ENCODE measurements at regions not wholly inside any gene's neighbourhood (a gene's known extent, or its start where the extent isn't known, plus 50 kb on each side); places are given as distances from the start of the nearest gene placed in this dataset.

DNA sequence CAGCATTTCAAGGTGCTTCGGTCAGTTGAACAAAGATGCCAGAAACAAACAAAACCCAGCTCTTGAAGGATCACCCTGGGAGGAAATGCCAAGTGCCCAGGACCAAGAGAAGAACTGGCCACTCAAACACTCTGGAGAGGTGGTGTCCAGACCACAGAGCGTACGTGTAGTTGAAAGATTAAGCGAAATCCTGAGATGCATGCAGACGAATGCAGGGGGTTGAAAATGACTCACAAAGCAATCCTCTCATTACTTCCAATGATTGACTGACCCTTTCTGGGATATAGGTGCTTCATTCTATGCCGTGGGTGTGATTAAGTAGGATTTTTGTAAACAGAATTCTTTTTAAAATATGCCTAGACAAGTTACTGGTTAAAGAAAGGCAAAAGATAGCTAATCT, 71.5 kb upstream of the ATXN1 start:
- TF ChIP-seq, protein P1, sequence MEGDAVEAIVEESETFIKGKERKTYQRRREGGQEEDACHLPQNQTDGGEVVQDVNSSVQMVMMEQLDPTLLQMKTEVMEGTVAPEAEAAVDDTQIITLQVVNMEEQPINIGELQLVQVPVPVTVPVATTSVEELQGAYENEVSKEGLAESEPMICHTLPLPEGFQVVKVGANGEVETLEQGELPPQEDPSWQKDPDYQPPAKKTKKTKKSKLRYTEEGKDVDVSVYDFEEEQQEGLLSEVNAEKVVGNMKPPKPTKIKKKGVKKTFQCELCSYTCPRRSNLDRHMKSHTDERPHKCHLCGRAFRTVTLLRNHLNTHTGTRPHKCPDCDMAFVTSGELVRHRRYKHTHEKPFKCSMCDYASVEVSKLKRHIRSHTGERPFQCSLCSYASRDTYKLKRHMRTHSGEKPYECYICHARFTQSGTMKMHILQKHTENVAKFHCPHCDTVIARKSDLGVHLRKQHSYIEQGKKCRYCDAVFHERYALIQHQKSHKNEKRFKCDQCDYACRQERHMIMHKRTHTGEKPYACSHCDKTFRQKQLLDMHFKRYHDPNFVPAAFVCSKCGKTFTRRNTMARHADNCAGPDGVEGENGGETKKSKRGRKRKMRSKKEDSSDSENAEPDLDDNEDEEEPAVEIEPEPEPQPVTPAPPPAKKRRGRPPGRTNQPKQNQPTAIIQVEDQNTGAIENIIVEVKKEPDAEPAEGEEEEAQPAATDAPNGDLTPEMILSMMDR (IDR thresholded peaks at IDR 0.05): no peak
- TF ChIP-seq POLR2A (IDR thresholded peaks at IDR 0.05): no peak

Data from upper lobe of left lung (tissue), 4 donors.